Heart left ventricle (tissue), 13 donors: ENCODE measurements at regions not wholly inside any gene's neighbourhood (a gene's known extent, or its start where the extent isn't known, plus 50 kb on each side); places are given as distances from the start of the nearest gene placed in this dataset.

Source experiments
- CTCF ChIP-seq, 12 donors: fragments of 200-600 bp; sonication (generic) in 4 of 12; IDR thresholded peaks; one replicate each; pipeline versions ENCODE4 v1.5.0 to v1.8.0; 2018 to 2022; ENCODE audit warnings: antibody characterized with exemption in 12 of 12, mild to moderate bottlenecking in 5 of 12
- POLR2A ChIP-seq, 2 donors: fragments of 450-650 bp; IDR thresholded peaks; one replicate each; pipeline ENCODE4 v1.6.1; 2017; ENCODE audit warnings: antibody characterized with exemption in 2 of 2, mild to moderate bottlenecking in 2 of 2, moderate library complexity in 2 of 2
- donor health status: ischemic (EF 13 %, LVEDD 7.1; RV severe dilation, severe dysfunction).
- donor health status: DM: no; HTN: yes; CAD: no.
- donor health status: DM: no; HTN: no; CAD: no.
- donor health status: ischemic (EF 25% LVEDD 6.9; RV normal size, moderate dysfunction).
- donor health status: ischemic (EF 25% LVEDD 5.7; RV mildly dilated, moderate dysfunction).
- donor health status: ischemic (EF 35%, LVEDD 5.7; RV mildly dilated, moderate dysfunction).
- donor health status: nonischemic (EF 11% LVEDD 7.7; RV severe dilation, severe dysfunction).
- donor health status: DM: yes; HTN: yes; CAD: no.
- donor health status: PGD.
- donor health status: ischemic (EF 29% LVEDD 5.4; RV normal size, mild dysfunction).
- donor health status: nonischemic (EF 23%, LVEDD 6.1; RV moderate dilation, normal function).

GRCh38 chr4:187789078-187789477 lies 206.5 kb upstream of the ZFP42 start:
- no peak for TF ChIP-seq CTCF (IDR thresholded peaks at IDR 0.05)
- TF ChIP-seq POLR2A (IDR thresholded peaks at IDR 0.05) = no peak
